IMR-90 (cell line): ENCODE measurements at regions not wholly inside any gene's neighbourhood (a gene's known extent, or its start where the extent isn't known, plus 50 kb on each side); places are given as distances from the start of the nearest gene placed in this dataset.
A peak's percentile ranks its signal among the peaks of the same experiment; 100 is the strongest.

Experiments used
- ATAC-seq: fragments of 200-7000 bp; cut with Tn5 transposase; 2 replicates; pipeline ENCODE4 v1.9.1; 2020; ENCODE audit warnings: low read depth, mild to moderate bottlenecking, moderate library complexity
- BruUV-seq: library from RNA; stranded (reverse); fragments of 400-500 nt; replicated peaks from 2 replicates; lab custom pipeline; 2021; lab: Mats Ljungman, UMichigan
- CTCF ChIA-PET: fragments of 300-600 bp; formaldehyde crosslinking; extraction: SDS; loops from one replicate; lab custom pipeline; 2021; ENCODE audit warnings: antibody characterized with exemption; lab: Yijun Ruan, JAX
- POLR2A ChIA-PET: fragments of 300-600 bp; sonication (Branson Sonifier 250); formaldehyde crosslinking; loops from one replicate; lab custom pipeline; 2022; ENCODE audit warnings: antibody characterized with exemption; ENCODE audit not compliant: unreplicated experiment; lab: Charles Lee
- DNase-seq: peaks from one replicate; pipeline ENCODE4 v3.0.0; 2013
- H2AFZ ChIP-seq: replicated peaks from 2 replicates; pipeline ENCODE3; 2013; ENCODE audit warnings: low read length, mild to moderate bottlenecking; ENCODE audit not compliant: poor library complexity
- H2AK5ac ChIP-seq: 2 replicates; pipeline ENCODE4 v1.6.1; 2013; ENCODE audit warnings: low read depth, low read length, inconsistent platforms
- H2AK9ac ChIP-seq: replicated peaks from 2 replicates; pipeline ENCODE3; 2013; ENCODE audit warnings: mild to moderate bottlenecking, low read depth, low read length, moderate library complexity; ENCODE audit not compliant: poor library complexity
- H2BK120ac ChIP-seq: 2 replicates; pipeline ENCODE4 v1.6.1; 2013; ENCODE audit warnings: low read depth, low read length, inconsistent platforms
- H2BK15ac ChIP-seq: 3 replicates; pipeline ENCODE4 v1.6.1; 2013; ENCODE audit warnings: low read depth, low read length, inconsistent platforms
- H2BK20ac ChIP-seq: 2 replicates; pipeline ENCODE4 v1.6.1; 2013; ENCODE audit warnings: low read depth, mild to moderate bottlenecking, inconsistent platforms, low read length, moderate library complexity
- H2BK5ac ChIP-seq: 2 replicates; pipeline ENCODE4 v1.6.1; 2013; ENCODE audit warnings: mild to moderate bottlenecking, low read depth, low read length, inconsistent platforms; ENCODE audit not compliant: poor library complexity, severe bottlenecking
- H3K14ac ChIP-seq: replicated peaks from 2 replicates; pipeline ENCODE4 v1.6.1; 2013; ENCODE audit warnings: low read depth, low read length, inconsistent platforms
- H3K18ac ChIP-seq: 2 replicates; pipeline ENCODE4 v1.6.1; 2013; ENCODE audit warnings: low read depth, low read length, control low read depth
- H3K23ac ChIP-seq: 2 replicates; pipeline ENCODE4 v1.6.1; 2013; ENCODE audit warnings: low read depth, low read length, inconsistent platforms
- H3K27ac ChIP-seq: 2 replicates; pipeline ENCODE4 v1.5.1; 2013; ENCODE audit warnings: mild to moderate bottlenecking, control low read depth, low read length; ENCODE audit not compliant: insufficient read depth
- H3K27me3 ChIP-seq: 2 replicates; pipeline ENCODE4 v1.6.1; 2013; ENCODE audit warnings: low read length; ENCODE audit not compliant: control insufficient read depth, insufficient read depth
- H3K36me3 ChIP-seq: 2 replicates; pipeline ENCODE4 v1.6.1; 2013; ENCODE audit warnings: low read length, mixed read lengths; ENCODE audit not compliant: control insufficient read depth, insufficient read depth
- H3K4ac ChIP-seq: 2 replicates; pipeline ENCODE4 v1.6.1; 2013; ENCODE audit warnings: low read depth, low read length, inconsistent platforms
- H3K4me1 ChIP-seq: 2 replicates; pipeline ENCODE4 v1.6.1; 2013; ENCODE audit warnings: low read length, mixed read lengths; ENCODE audit not compliant: control insufficient read depth, insufficient read depth
- H3K4me2 ChIP-seq: 2 replicates; pipeline ENCODE4 v1.6.1; 2013; ENCODE audit warnings: low read depth, mild to moderate bottlenecking, control low read depth, low read length, moderate library complexity
- H3K4me3 ChIP-seq: 2 replicates; pipeline ENCODE4 v1.5.1; 2013; ENCODE audit warnings: low read depth, mild to moderate bottlenecking, control low read depth, low read length, moderate library complexity; ENCODE audit not compliant: insufficient read depth
- H3K56ac ChIP-seq: 2 replicates; pipeline ENCODE4 v1.6.1; 2013; ENCODE audit warnings: low read length, inconsistent platforms; ENCODE audit not compliant: insufficient read depth; ENCODE audit errors: extremely low read depth
- H3K79me1 ChIP-seq, 2 experiments: 2 replicates each; pipeline ENCODE4 v1.6.1; 2013; ENCODE audit warnings: low read length in 2 of 2, inconsistent platforms in 1 of 2, low read depth in 1 of 2
- H3K9ac ChIP-seq: 2 replicates; pipeline ENCODE4 v1.6.1; 2013; ENCODE audit warnings: low read depth, low read length, control low read depth
- H3K9me1 ChIP-seq: 2 replicates; pipeline ENCODE4 v1.6.1; 2013; ENCODE audit warnings: low read length, inconsistent platforms; ENCODE audit not compliant: insufficient read depth
- H3K9me3 ChIP-seq: 2 replicates; pipeline ENCODE4 v1.6.1; 2013; ENCODE audit warnings: low read length; ENCODE audit not compliant: control insufficient read depth, insufficient read depth
- H4K20me1 ChIP-seq: 2 replicates; pipeline ENCODE4 v1.6.1; 2013; ENCODE audit warnings: low read length, inconsistent platforms; ENCODE audit not compliant: insufficient read depth
- H4K5ac ChIP-seq: 2 replicates; pipeline ENCODE4 v1.6.1; 2013; ENCODE audit warnings: mild to moderate bottlenecking, low read depth, low read length, control low read depth
- H4K8ac ChIP-seq, 2 experiments: 2 replicates each; pipeline ENCODE4 v1.6.1; 2013; ENCODE audit warnings: low read depth in 2 of 2, low read length in 2 of 2, control low read depth in 1 of 2, inconsistent platforms in 1 of 2
- H4K91ac ChIP-seq: 2 replicates; pipeline ENCODE4 v1.6.1; 2013; ENCODE audit warnings: low read depth, low read length, inconsistent platforms; ENCODE audit not compliant: insufficient read depth
- CTCF ChIP-seq: conservative IDR thresholded peaks from 2 replicates; pipeline ENCODE4 v1.5.1; 2012; ENCODE audit warnings: mild to moderate bottlenecking, low read depth, low read length, improper control_type of control experiment
- FOS ChIP-seq: fragments of 150-350 bp; IDR thresholded peaks from 2 replicates; pipeline ENCODE4 v1.6.1; 2016; ENCODE audit warnings: low read depth, low read length
- NFE2L2 ChIP-seq: fragments of 150-350 bp; IDR thresholded peaks from 2 replicates; pipeline ENCODE4 v1.6.1; 2016; ENCODE audit warnings: low read depth, mild to moderate bottlenecking, low read length
- RAD21 ChIP-seq: IDR thresholded peaks from 2 replicates; pipeline ENCODE4 v1.6.1; 2012; ENCODE audit warnings: low read length, improper control_type of control experiment
- SMC3 ChIP-seq: fragments of 150-350 bp; IDR thresholded peaks from 2 replicates; pipeline ENCODE4 v1.6.1; 2016; ENCODE audit warnings: low read depth, mild to moderate bottlenecking, antibody characterized with exemption, low read length, moderate library complexity
- WGBS, 2 experiments: methylation state at CpG; one replicate each; pipeline versions ENCODE4 v1.1.5 to v1.1.7; 2013; ENCODE audit warnings: missing lambda C conversion rate in 2 of 2; ENCODE audit not compliant: insufficient read length in 1 of 2; ENCODE audit errors: extremely low coverage in 2 of 2; 5-methylcytosine and 5-hydroxymethylcytosine counted together
- dilution Hi-C: fragments of 300-500 bp; cut with HindIII; formaldehyde crosslinking; loops from one replicate; pipeline ENCODE4 v1.14.3; 2018; ENCODE audit warnings: low sequenced_read_pairs; ENCODE audit not compliant: unreplicated experiment
- in situ Hi-C: fragments of 300-500 bp; cut with MboI; formaldehyde crosslinking; loops from 3 replicates; pipeline ENCODE4 v1.14.3; 2019; ENCODE audit warnings: low sequenced_read_pairs, inconsistent platforms, mixed read lengths
- intact Hi-C: fragments of 100-400 bp; cut with micrococcal nuclease; formaldehyde crosslinking; loops from 2 replicates; pipeline ENCODE4 v1.10.0; 2022

GRCh38 chr7:20268824-20269223, 51.6 kb upstream of the MACC1 start:
- H3K56ac ChIP-seq = no peak overlapping the region
- H2AK5ac ChIP-seq = no peak overlapping the region
- no peak overlapping the region for H3K27ac ChIP-seq
- peak overlapping the region; percentile 36 for H2BK120ac ChIP-seq
- H3K36me3 ChIP-seq = no peaks in the 10 kb centered on the region
- no peak overlapping the region for H2AK9ac ChIP-seq
- H3K18ac ChIP-seq = peak overlapping the region; percentile 85; the same call in 1 of the 2 replicates
- H3K4me1 ChIP-seq = peaks cover 4% of the 10 kb centered on the region
- H3K79me1 ChIP-seq = no peaks in the 10 kb centered on the region
- H4K8ac ChIP-seq = peak overlapping the region in 1 of 2 experiments; percentile 24; a peak in 1 of 4 replicates
- no peaks in the 10 kb centered on the region for H3K9me3 ChIP-seq
- H2BK15ac ChIP-seq = peak overlapping the region; percentile 57; the same call in 1 of the 3 replicates
- no peaks in the 10 kb centered on the region for H4K20me1 ChIP-seq
- no peak overlapping the region; the same call in 1 of the 2 replicates for H3K14ac ChIP-seq
- ATAC-seq = peak; percentile 72
- H3K23ac ChIP-seq = no peak overlapping the region
- no peak overlapping the region for H4K91ac ChIP-seq
- H3K9ac ChIP-seq = no peak overlapping the region
- intact Hi-C loops (no loop called here), dilution Hi-C loops (no loop called here), in situ Hi-C loops (no loop called here)
- H3K4ac ChIP-seq = no peak overlapping the region
- peak; percentile 50 for DNase-seq
- no peak overlapping the region for H3K4me3 ChIP-seq
- H3K27me3 ChIP-seq = no peaks in the 10 kb centered on the region
- H2AFZ ChIP-seq = no peak overlapping the region
- peak overlapping the region; percentile 36; the same call in 1 of the 2 replicates for H2BK20ac ChIP-seq
- H4K5ac ChIP-seq = peak overlapping the region; percentile 30; the same call in 1 of the 2 replicates
- WGBS, 2 experiments = no CpG with 5 or more reads among the region's 1 CpG
- CTCF ChIA-PET = no interaction called here
- no peaks in the 10 kb centered on the region for H3K9me1 ChIP-seq
- no peak overlapping the region for H2BK5ac ChIP-seq
- H3K4me2 ChIP-seq = peak overlapping the region; percentile 48; the same call in 1 of the 2 replicates
- POLR2A ChIA-PET = no interaction called here
- no TSS peak for BruUV-seq
- TF ChIP-seq SMC3 (no peak), CTCF (no peak), FOS (no peak), RAD21 (no peak), NFE2L2 (no peak)
